Loucy (cell line): ENCODE measurements at regions not wholly inside any gene's neighbourhood (a gene's known extent, or its start where the extent isn't known, plus 50 kb on each side); places are given as distances from the start of the nearest gene placed in this dataset.

ENCODE experiments used
- H2AFZ ChIP-seq: fragments of 200-600 bp; sonication (generic); 2 replicates; pipeline ENCODE4 v1.6.0; 2016; ENCODE audit warnings: antibody characterized with exemption, mild to moderate bottlenecking, low read length, moderate library complexity
- H3F3A ChIP-seq: fragments of 200-600 bp; 2 replicates; pipeline ENCODE4 v1.6.0; 2016; ENCODE audit warnings: antibody characterized with exemption, low read depth, mild to moderate bottlenecking
- H3K27me3 ChIP-seq: fragments of 200-600 bp; sonication (generic); 2 replicates; pipeline ENCODE4 v1.6.1; 2014; ENCODE audit warnings: low read length, mild to moderate bottlenecking; ENCODE audit not compliant: insufficient read depth, poor library complexity, severe bottlenecking
- H3K36me3 ChIP-seq: fragments of 200-600 bp; sonication (generic); 2 replicates; pipeline ENCODE4 v1.6.1; 2016; ENCODE audit warnings: low read length; ENCODE audit not compliant: insufficient read depth
- H3K4me1 ChIP-seq: fragments of 200-600 bp; sonication (generic); 2 replicates; pipeline ENCODE4 v1.5.1; 2014; ENCODE audit warnings: low read length, mild to moderate bottlenecking; ENCODE audit not compliant: insufficient read depth, poor library complexity, severe bottlenecking
- H3K4me2 ChIP-seq: fragments of 200-600 bp; sonication (generic); 2 replicates; pipeline ENCODE4 v1.6.0; 2014; ENCODE audit warnings: antibody characterized with exemption, low read length, low read depth, mild to moderate bottlenecking; ENCODE audit not compliant: poor library complexity, severe bottlenecking
- H3K4me3 ChIP-seq: fragments of 200-600 bp; sonication (generic); 2 replicates; pipeline ENCODE4 v1.5.1; 2014; ENCODE audit warnings: low read length, mild to moderate bottlenecking, mixed read lengths; ENCODE audit not compliant: poor library complexity, severe bottlenecking
- H3K79me2 ChIP-seq: fragments of 200-600 bp; sonication (generic); 2 replicates; pipeline ENCODE4 v1.6.1; 2014; ENCODE audit warnings: low read length; ENCODE audit not compliant: insufficient read depth
- H3K9ac ChIP-seq: fragments of 200-600 bp; sonication (generic); 2 replicates; pipeline ENCODE4 v1.6.0; 2014; ENCODE audit warnings: mild to moderate bottlenecking, low read depth, low read length, moderate library complexity; ENCODE audit not compliant: poor library complexity, severe bottlenecking
- H3K9me2 ChIP-seq: fragments of 200-600 bp; sonication (generic); replicated peaks from 2 replicates; pipeline ENCODE4 v1.6.1; 2016; ENCODE audit warnings: low read depth, low read length, mixed read lengths
- H3K9me3 ChIP-seq: fragments of 200-600 bp; sonication (generic); 2 replicates; pipeline ENCODE4 v1.6.1; 2014; ENCODE audit warnings: mild to moderate bottlenecking, antibody characterized with exemption, low read length, low read depth; ENCODE audit not compliant: insufficient read depth
- H4K20me1 ChIP-seq: fragments of 200-600 bp; sonication (generic); 2 replicates; pipeline ENCODE4 v1.6.0; 2014; ENCODE audit warnings: antibody characterized with exemption, low read length, mild to moderate bottlenecking; ENCODE audit not compliant: insufficient read depth, poor library complexity, severe bottlenecking
- EZH2phosphoT487 ChIP-seq: fragments of 200-600 bp; IDR thresholded peaks from 2 replicates; pipeline ENCODE4 v1.6.1; 2018; ENCODE audit warnings: antibody characterized with exemption, mild to moderate bottlenecking, moderate library complexity, borderline replicate concordance
- TF ChIP-seq, protein P1 (sequence below): fragments of 200-600 bp; sonication (generic); conservative IDR thresholded peaks from 2 replicates; pipeline ENCODE4 v1.5.1; 2014; ENCODE audit warnings: mild to moderate bottlenecking, antibody characterized with exemption, low read length

DNA sequence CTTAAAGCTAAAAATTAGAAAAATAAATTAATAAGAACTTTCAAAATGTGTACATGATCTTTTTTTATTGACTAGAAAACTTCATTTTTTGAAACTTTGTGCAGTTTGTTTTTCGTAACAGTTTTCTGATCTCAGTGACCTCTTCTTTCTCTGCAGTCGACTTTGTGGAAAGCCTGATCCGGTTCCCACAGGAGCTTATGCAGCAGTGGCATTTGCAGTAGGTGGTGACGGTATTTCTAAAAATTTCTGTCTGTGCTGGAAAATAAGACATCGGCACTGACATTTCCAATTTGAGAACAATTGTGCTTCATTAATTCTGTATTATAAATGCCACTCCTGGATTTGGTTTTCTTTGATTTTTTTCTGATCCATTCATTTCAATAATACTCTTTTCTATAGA is 68.8 kb downstream of the CLDN17 start:
- Histone ChIP-seq H3K79me2 (no peaks in the 10 kb centered on the region), H3K4me3 (no peak overlapping the region), H3K9ac (no peak overlapping the region), H3K9me2 (no peaks in the 10 kb centered on the region), H3K4me1 (no peaks in the 10 kb centered on the region), H3F3A (no peaks in the 10 kb centered on the region), H4K20me1 (no peaks in the 10 kb centered on the region), H3K27me3 (no peaks in the 10 kb centered on the region), H3K36me3 (no peaks in the 10 kb centered on the region), H2AFZ (no peak overlapping the region), H3K9me3 (no peaks in the 10 kb centered on the region; the same call in 1 of the 2 replicates), H3K4me2 (no peak overlapping the region)
- TF ChIP-seq, protein P1, sequence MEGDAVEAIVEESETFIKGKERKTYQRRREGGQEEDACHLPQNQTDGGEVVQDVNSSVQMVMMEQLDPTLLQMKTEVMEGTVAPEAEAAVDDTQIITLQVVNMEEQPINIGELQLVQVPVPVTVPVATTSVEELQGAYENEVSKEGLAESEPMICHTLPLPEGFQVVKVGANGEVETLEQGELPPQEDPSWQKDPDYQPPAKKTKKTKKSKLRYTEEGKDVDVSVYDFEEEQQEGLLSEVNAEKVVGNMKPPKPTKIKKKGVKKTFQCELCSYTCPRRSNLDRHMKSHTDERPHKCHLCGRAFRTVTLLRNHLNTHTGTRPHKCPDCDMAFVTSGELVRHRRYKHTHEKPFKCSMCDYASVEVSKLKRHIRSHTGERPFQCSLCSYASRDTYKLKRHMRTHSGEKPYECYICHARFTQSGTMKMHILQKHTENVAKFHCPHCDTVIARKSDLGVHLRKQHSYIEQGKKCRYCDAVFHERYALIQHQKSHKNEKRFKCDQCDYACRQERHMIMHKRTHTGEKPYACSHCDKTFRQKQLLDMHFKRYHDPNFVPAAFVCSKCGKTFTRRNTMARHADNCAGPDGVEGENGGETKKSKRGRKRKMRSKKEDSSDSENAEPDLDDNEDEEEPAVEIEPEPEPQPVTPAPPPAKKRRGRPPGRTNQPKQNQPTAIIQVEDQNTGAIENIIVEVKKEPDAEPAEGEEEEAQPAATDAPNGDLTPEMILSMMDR = no peak
- TF ChIP-seq EZH2phosphoT487 = no peak

DNA sequence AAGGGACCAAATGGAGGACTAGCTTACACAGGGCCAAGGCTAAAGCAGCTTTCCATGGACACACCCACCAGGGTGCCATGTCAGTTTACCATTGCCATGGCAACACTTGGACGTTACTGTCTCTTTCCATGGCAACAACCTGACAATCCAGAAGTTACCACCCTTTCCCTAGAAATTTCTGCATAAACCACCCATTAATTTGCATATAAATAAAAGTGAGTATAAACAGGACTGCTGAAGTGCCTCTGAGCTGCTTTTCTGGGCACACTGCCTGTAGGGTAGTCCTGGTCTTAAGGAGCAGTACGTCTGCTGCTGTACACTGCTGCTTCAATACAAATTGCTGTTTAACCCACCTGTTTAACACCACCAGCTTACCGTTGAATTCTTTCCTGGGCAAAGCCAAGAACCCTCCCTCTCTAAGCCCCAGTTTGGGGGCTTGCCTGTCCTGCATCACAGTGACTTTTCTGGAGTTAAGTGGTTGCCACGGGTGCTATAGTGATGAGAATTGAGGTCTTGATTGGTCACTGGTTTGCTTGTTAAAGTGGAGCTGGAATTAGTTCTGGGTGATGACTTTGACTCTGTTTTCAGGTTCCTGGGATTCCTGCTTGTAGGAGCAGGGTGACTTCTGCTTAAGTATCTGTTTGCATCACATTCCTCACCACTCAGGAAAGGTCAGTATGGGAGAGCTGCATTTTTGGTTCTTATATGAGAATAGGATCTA is 83.2 kb downstream of the CLDN17 start:
- Histone ChIP-seq H3K9me2 (no peaks in the 10 kb centered on the region), H3K9me3 (no peaks in the 10 kb centered on the region), H3K4me2 (no peak overlapping the region), H3K36me3 (no peaks in the 10 kb centered on the region), H3K27me3 (no peaks in the 10 kb centered on the region), H4K20me1 (no peaks in the 10 kb centered on the region), H3K9ac (no peak overlapping the region), H3K4me3 (no peak overlapping the region), H2AFZ (no peak overlapping the region), H3F3A (no peaks in the 10 kb centered on the region), H3K4me1 (no peaks in the 10 kb centered on the region), H3K79me2 (no peaks in the 10 kb centered on the region)
- TF ChIP-seq EZH2phosphoT487 = no peak
- TF ChIP-seq, protein P1 = no peak

DNA sequence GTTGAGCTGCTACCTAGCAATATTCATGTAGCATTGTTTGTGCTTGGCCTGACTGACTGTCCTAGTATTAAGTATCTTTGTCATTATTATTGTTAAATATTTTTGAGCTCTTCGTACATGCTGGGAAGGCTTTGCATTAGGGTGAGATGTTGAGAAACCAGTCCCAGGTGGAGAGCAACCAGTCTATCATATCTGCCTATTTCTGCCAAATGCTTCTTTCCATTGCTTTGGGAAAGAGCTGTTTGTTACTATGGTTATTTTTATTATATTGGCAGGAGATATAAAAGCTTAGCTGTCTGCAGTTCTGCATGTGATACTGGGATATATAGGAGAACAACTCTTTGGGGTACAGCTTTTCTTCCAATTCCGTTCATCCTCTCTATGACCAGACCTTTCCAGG is 85.1 kb downstream of the CLDN17 start:
- Histone ChIP-seq H3K9ac (no peak overlapping the region), H3K36me3 (no peaks in the 10 kb centered on the region), H3K4me3 (no peak overlapping the region), H3K4me2 (no peak overlapping the region), H3K27me3 (no peaks in the 10 kb centered on the region), H4K20me1 (no peaks in the 10 kb centered on the region), H3K79me2 (no peaks in the 10 kb centered on the region), H3F3A (no peaks in the 10 kb centered on the region), H2AFZ (no peak overlapping the region), H3K9me3 (no peaks in the 10 kb centered on the region), H3K9me2 (no peaks in the 10 kb centered on the region), H3K4me1 (no peaks in the 10 kb centered on the region)
- TF ChIP-seq EZH2phosphoT487 = no peak
- TF ChIP-seq, protein P1 = no peak
